T-helper 1 cell treated with Interleukin-12 subunit alpha and Interleukin-12 subunit beta and Interleukin-4 antibody, amounts not matched to agents 30 μg/mL and 1 μg/mL, for 36 hours (primary cell): ENCODE measurements at regions not wholly inside any gene's neighbourhood (a gene's known extent, or its start where the extent isn't known, plus 50 kb on each side); places are given as distances from the start of the nearest gene placed in this dataset.

Experiments
- H3K27ac Mint-ChIP-seq: one replicate; pipeline ENCODE4 v1.8.0; 2021; ENCODE audit warnings: mild to moderate bottlenecking, mixed read lengths
- H3K27me3 Mint-ChIP-seq: one replicate; pipeline ENCODE4 v1.8.0; 2021; ENCODE audit warnings: low read depth, mixed read lengths
- H3K36me3 Mint-ChIP-seq: one replicate; pipeline ENCODE4 v1.8.0; 2021; ENCODE audit warnings: low read depth, mixed read lengths
- H3K4me1 Mint-ChIP-seq: one replicate; pipeline ENCODE4 v1.8.0; 2021; ENCODE audit warnings: low read depth, mixed read lengths
- H3K4me3 Mint-ChIP-seq: one replicate; pipeline ENCODE4 v1.8.0; 2021; ENCODE audit warnings: mild to moderate bottlenecking, moderate library complexity, mixed read lengths
- H3K9me3 Mint-ChIP-seq: one replicate; pipeline ENCODE4 v1.8.0; 2021; ENCODE audit warnings: mixed read lengths

DNA sequence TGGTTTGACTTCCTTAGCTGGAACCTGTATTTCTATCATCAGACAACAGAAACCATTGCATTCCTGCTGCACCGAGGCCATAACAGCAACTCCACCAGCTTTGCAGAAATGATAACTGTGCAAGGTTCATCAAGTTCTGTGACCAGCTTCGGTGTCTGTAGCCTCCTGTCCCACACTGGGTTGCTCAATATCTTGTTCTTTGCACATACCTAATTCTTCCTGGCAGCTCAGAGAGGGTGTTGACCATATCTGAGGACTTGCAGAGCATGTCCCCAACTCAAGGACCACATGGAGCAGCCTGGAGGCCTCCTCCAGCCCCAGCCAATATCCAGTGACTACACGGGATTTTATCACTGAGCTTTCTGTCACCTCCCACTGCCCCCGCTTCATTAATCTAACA, 59.3 kb upstream of the SCAF8 start:
- Mint-ChIP-seq H3K27me3 (no peaks in the 10 kb centered on the region), H3K9me3 (no peaks in the 10 kb centered on the region), H3K36me3 (no peaks in the 10 kb centered on the region), H3K27ac (no peak overlapping the region), H3K4me3 (no peak overlapping the region), H3K4me1 (no peaks in the 10 kb centered on the region)

DNA sequence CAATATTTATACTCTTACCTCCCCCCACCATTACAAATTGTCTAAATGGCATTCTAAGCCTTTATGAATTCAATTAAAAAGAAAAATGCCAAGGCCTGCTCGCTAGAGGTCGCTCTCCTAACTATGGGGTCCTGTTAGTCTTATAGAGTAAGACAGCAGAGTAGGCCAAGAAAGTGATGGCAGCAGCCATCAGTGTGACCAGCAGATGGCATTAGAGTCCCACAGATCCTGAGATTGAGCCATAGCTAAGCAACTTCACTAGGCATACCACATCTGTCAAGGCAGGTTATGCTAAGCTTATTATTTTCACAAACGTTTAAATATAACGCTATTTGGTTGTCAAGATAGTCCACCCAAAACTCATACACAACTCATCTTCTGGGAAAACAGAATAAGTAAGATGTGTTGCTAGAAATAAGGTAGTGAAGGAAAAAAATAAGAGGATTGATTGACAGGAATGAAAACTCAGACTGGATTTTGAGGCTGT, 57.6 kb upstream of the SCAF8 start:
- Mint-ChIP-seq H3K27me3 (peaks cover 5% of the 10 kb centered on the region), H3K4me3 (no peak overlapping the region), H3K36me3 (no peaks in the 10 kb centered on the region), H3K27ac (no peak overlapping the region), H3K9me3 (no peaks in the 10 kb centered on the region), H3K4me1 (no peaks in the 10 kb centered on the region)

DNA sequence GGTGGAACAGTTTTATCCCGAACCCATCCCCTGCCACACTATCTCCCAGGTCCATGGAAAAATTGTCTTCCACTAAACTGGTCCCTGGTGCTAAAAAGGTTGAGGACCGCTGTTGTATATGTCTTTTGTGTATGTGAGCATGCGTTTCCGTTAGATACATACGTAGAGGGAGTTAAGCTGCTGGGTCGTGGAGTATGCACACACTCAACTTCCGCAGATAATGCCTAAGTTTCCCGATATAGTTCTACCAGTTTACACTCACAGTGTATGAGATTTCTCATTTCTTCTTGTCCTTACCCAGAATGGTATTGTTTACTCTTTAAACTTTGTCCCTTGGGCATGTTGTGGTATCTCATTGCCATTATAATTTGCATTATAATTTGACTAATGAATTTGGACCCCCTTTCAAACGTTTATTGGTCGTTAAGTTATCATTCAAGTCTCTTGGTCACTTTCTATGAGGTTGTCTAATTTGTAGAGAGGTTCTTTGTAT, 50.5 kb upstream of the SCAF8 start:
- Mint-ChIP-seq H3K4me1 (peaks cover 7% of the 10 kb centered on the region), H3K9me3 (no peaks in the 10 kb centered on the region), H3K27ac (no peak overlapping the region), H3K36me3 (no peaks in the 10 kb centered on the region), H3K27me3 (peaks cover 23% of the 10 kb centered on the region), H3K4me3 (no peak overlapping the region)
